ENCODE measurements at regions not wholly inside any gene's neighbourhood (a gene's known extent, or its start where the extent isn't known, plus 50 kb on each side); places are given as distances from the start of the nearest gene placed in this dataset.
"Not testable (repeated sequence)": the region's sequence is repeated elsewhere in the genome, so short reads cannot be mapped to it uniquely, and the experiment has no call there.

DNA sequence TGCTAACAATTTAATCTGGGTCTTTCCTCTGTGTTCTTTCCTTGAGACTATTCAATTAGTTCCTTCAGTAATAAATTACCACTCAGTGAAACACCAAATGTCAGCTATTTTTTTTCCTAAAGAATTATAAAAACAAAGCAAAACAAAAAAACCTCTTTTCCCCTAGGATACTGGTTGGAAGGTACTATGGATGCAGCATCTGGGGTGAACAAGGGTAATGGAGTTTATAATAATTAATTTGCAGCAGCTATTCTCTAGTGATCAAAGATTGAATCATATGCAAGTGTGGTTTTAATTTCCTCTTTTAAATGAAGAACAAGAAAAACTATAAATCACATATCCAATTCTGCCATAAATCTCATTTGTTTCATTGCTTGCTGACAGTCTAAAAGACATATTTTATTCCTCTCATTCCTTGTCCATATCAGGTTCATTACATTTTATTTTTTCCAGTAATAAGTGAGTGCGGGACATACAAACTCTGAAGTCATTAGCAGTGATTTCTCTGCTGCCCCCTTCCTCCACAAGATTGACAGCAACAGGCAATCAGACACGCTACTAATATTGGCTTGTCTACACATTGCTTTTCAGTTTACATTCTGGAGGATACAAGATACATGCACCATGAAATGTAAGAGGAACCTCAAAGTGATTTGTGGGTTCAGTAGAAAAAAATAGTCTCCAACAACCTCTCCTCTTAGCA lies 1093.4 kb upstream of the SLIT2 start:
- no peaks in the 10 kb centered on the region for H3K36me3 ChIP-seq (ENCODE audit: insufficient read depth, low read length)
- H3K4me3 ChIP-seq (ENCODE audit: low read depth in 1 of 2, low read length in 2 of 2), result no peak overlapping the region
- no peak overlapping the region for H3K9ac ChIP-seq (ENCODE audit: low read length)
- no peaks in the 10 kb centered on the region for H3K9me3 ChIP-seq (ENCODE audit: low read length)
- no peak overlapping the region for H3K27ac ChIP-seq (ENCODE audit: low read depth, low read length)
- no peaks in the 10 kb centered on the region for H3K27me3 ChIP-seq (ENCODE audit: control insufficient read depth in 1 of 2, insufficient read depth in 2 of 2, low read length in 2 of 2)
- H3K4me1 ChIP-seq (ENCODE audit: insufficient read depth, low read length), result no peaks in the 10 kb centered on the region

DNA sequence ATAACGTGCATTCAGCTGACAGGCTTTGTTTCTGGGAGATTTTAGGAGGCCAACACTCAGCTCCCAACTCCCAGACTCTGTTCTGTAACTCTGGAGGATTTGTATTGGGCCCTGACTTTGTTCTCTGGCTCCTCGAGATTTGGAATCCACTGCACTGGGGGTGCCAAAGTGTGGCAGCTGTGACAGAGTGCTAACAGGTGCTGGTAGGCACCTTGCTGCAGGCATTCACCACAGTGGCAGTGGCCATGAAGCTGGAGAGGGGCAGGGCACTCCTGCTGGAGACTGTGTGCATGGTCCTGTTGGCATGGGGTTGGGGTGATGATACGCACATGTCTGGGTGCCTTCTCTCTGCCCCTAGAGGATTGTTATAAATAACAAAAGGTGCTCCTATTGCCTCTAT lies 1094.9 kb upstream of the SLIT2 start:
- Histone ChIP-seq H3K36me3 (ENCODE audit: insufficient read depth, low read length) (no peaks in the 10 kb centered on the region), H3K9ac (ENCODE audit: low read length) (no peak overlapping the region), H3K9me3 (ENCODE audit: low read length) (no peaks in the 10 kb centered on the region), H3K27me3 (ENCODE audit: control insufficient read depth in 1 of 2, insufficient read depth in 2 of 2, low read length in 2 of 2) (no peaks in the 10 kb centered on the region), H3K4me3 (ENCODE audit: low read depth in 1 of 2, low read length in 2 of 2) (no peak overlapping the region), H3K27ac (ENCODE audit: low read depth, low read length) (no peak overlapping the region), H3K4me1 (ENCODE audit: insufficient read depth, low read length) (no peaks in the 10 kb centered on the region)

DNA sequence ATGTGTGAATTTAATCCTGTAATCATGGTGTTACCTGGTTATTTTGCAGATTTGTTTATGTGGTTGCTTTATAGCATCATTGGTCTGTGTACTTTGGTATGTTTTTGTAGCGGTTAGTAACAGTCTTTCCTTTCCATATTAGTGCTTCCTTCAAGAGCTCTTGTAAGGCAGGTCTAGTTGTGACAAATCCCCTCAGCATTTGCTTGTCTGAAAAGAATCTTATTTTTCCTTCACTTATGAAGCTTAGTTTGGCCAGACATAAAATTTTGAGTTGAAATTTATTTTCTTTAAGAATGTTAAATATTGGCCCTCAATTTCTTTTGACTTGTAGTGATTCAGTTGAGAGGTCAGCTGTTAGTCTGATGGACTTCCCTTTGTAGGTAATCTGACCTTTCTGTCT lies 1096.1 kb upstream of the SLIT2 start:
- Histone ChIP-seq H3K4me1 (ENCODE audit: insufficient read depth, low read length) (no peaks in the 10 kb centered on the region), H3K9ac (ENCODE audit: low read length) (no peak overlapping the region), H3K4me3 (ENCODE audit: low read depth in 1 of 2, low read length in 2 of 2) (no peak overlapping the region), H3K36me3 (ENCODE audit: insufficient read depth, low read length) (no peaks in the 10 kb centered on the region), H3K9me3 (ENCODE audit: low read length) (no peaks in the 10 kb centered on the region), H3K27ac (ENCODE audit: low read depth, low read length) (no peak overlapping the region), H3K27me3 (ENCODE audit: control insufficient read depth in 1 of 2, insufficient read depth in 2 of 2, low read length in 2 of 2) (no peaks in the 10 kb centered on the region)

DNA sequence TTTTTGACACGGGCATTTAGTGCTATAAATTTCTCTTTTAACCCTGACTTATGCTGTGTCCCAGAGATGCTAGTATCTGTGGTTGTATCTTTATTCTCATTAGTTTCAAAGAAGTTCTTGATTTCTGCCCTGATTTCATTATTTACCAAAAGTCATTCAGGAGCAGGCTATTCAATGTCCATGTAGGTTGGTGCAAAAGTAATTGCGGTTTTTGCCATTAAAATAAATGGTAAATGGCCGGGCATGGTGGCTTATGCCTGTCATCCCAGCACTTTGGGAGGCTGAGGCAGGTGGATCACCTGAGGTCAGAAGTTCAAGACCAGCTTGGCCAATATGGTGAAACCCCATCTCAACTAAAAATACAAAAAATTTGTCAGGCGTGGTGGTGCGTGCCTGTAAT lies 1097.4 kb upstream of the SLIT2 start:
- not testable (repeated sequence) for H3K9ac ChIP-seq (ENCODE audit: low read length); H3K4me3 ChIP-seq (ENCODE audit: low read depth in 1 of 2, low read length in 2 of 2); H3K36me3 ChIP-seq (ENCODE audit: insufficient read depth, low read length); H3K27ac ChIP-seq (ENCODE audit: low read depth, low read length); H3K9me3 ChIP-seq (ENCODE audit: low read length); H3K27me3 ChIP-seq (ENCODE audit: control insufficient read depth in 1 of 2, insufficient read depth in 2 of 2, low read length in 2 of 2); H3K4me1 ChIP-seq (ENCODE audit: insufficient read depth, low read length)

DNA sequence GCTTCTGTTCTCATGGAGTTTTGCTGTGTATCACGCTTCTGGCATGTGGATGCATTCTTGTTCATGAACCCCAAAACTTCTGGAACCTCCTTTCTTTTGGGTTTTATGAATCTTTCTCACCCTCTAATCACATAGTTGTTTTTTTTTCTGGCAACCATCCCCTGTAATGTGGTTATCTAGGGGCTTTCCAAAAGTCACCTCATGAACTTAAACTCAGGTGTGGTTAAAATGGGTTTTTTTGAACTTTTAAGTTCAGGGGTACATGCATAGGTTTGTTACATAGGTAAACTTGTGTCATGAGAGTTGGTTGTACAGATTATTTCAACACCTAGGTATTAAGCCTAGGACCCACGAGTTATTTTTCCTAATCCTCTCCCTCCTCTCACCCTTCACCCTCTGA lies 1099.4 kb upstream of the SLIT2 start:
- Histone ChIP-seq H3K9me3 (ENCODE audit: low read length) (no peaks in the 10 kb centered on the region), H3K9ac (ENCODE audit: low read length) (no peak overlapping the region)

DNA sequence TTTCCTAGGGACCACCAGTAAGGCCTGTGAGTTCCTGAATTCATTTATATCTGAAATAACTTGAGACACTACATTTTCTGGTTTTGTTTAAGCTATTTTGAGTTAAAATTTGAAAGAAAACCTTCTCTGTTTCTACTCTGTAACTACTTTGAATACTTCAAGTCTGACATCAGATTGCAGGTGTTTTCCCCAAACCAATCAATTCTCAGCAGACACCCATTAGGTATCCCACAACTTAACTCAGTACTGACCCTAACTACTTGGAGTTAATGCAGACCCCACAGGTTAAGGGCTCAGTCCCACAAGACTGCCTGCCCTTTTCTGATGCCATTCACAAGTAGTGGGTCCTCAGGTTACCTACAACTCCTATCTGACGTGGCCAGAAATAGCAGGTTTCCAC lies 1100.0 kb upstream of the SLIT2 start:
- H3K27me3 ChIP-seq (ENCODE audit: control insufficient read depth in 1 of 2, insufficient read depth in 2 of 2, low read length in 2 of 2), result no peaks in the 10 kb centered on the region
- H3K9ac ChIP-seq (ENCODE audit: low read length), result no peak overlapping the region
- no peaks in the 10 kb centered on the region for H3K4me1 ChIP-seq (ENCODE audit: insufficient read depth, low read length)
- H3K27ac ChIP-seq (ENCODE audit: low read depth, low read length), result no peak overlapping the region
- H3K36me3 ChIP-seq (ENCODE audit: insufficient read depth, low read length), result no peaks in the 10 kb centered on the region
- H3K4me3 ChIP-seq (ENCODE audit: low read depth in 1 of 2, low read length in 2 of 2), result no peak overlapping the region
- H3K9me3 ChIP-seq (ENCODE audit: low read length), result no peaks in the 10 kb centered on the region

More for the DNA sequence above, 1099.4 kb upstream of the SLIT2 start:
- Histone ChIP-seq H3K27me3 (ENCODE audit: control insufficient read depth in 1 of 2, insufficient read depth in 2 of 2, low read length in 2 of 2) (no peaks in the 10 kb centered on the region), H3K27ac (ENCODE audit: low read depth, low read length) (no peak overlapping the region), H3K4me3 (ENCODE audit: low read depth in 1 of 2, low read length in 2 of 2) (no peak overlapping the region), H3K36me3 (ENCODE audit: insufficient read depth, low read length) (no peaks in the 10 kb centered on the region), H3K4me1 (ENCODE audit: insufficient read depth, low read length) (no peaks in the 10 kb centered on the region)

DNA sequence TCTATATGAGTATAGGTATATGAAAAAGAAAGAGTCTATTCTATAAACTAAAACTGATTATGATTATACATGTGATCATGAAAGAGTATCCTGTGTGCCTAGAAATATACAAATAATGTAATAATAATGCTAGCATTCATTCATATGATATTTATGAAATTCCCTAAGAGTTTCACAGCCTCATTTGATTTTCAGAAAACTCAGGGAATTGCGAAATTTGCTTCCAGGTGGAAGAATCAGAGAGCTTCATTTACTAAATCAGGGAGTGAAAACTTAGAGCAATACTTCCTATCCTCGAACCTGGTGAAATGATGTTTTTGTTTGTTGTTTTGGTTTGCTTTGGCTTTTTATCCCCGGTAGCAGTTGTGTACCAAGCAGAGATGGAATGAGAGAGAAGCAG lies 1105.7 kb upstream of the SLIT2 start:
- H3K27ac ChIP-seq (ENCODE audit: low read depth, low read length), result no peak overlapping the region
- H3K4me1 ChIP-seq (ENCODE audit: insufficient read depth, low read length), result no peaks in the 10 kb centered on the region
- H3K36me3 ChIP-seq (ENCODE audit: insufficient read depth, low read length), result no peaks in the 10 kb centered on the region
- no peak overlapping the region for H3K9ac ChIP-seq (ENCODE audit: low read length)
- H3K9me3 ChIP-seq (ENCODE audit: low read length), result no peaks in the 10 kb centered on the region
- H3K27me3 ChIP-seq (ENCODE audit: control insufficient read depth in 1 of 2, insufficient read depth in 2 of 2, low read length in 2 of 2), result no peaks in the 10 kb centered on the region
- H3K4me3 ChIP-seq (ENCODE audit: low read depth in 1 of 2, low read length in 2 of 2), result no peak overlapping the region

DNA sequence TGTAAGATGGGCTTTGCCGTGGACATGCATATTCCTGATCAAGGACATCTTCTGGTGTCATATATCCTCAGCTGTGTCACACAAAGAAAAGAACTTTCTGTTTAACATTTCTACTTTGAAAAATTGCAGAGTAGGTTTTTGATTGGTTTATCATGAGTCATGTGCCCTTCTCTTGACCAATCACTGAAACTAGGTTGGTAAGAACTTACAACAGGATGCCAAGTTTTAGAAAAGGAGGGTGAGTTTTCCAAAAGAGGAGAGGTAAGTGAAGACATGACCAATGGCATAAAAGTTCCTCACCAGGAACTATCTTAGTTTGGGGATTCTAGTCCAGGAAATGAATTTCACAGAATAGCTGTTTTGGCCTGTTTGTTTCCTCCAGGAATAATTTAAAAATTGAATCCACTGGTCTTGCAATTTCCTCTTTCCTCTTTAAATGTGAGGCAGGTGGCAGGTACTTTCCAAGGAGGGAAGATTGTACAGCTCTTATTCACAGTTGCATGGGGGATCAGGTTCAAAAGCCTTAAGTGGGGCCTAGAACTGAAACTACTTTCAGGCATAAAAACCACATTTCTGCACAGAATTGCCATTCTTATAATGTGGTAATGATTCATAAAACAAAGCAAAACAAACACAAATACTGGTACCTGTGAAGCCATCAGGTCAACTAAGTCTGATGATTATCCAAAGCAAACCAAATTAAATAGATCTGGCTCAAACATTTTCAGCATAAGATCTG lies 1114.5 kb upstream of the LCORL start:
- H3K9me3 ChIP-seq (ENCODE audit: low read length), result no peaks in the 10 kb centered on the region
- H3K36me3 ChIP-seq (ENCODE audit: insufficient read depth, low read length), result no peaks in the 10 kb centered on the region
- H3K9ac ChIP-seq (ENCODE audit: low read length), result no peak overlapping the region
- no peak overlapping the region for H3K4me3 ChIP-seq (ENCODE audit: low read depth in 1 of 2, low read length in 2 of 2)
- H3K27me3 ChIP-seq (ENCODE audit: control insufficient read depth in 1 of 2, insufficient read depth in 2 of 2, low read length in 2 of 2), result no peaks in the 10 kb centered on the region
- H3K4me1 ChIP-seq (ENCODE audit: insufficient read depth, low read length), result no peaks in the 10 kb centered on the region
- no peak overlapping the region for H3K27ac ChIP-seq (ENCODE audit: low read depth, low read length)

DNA sequence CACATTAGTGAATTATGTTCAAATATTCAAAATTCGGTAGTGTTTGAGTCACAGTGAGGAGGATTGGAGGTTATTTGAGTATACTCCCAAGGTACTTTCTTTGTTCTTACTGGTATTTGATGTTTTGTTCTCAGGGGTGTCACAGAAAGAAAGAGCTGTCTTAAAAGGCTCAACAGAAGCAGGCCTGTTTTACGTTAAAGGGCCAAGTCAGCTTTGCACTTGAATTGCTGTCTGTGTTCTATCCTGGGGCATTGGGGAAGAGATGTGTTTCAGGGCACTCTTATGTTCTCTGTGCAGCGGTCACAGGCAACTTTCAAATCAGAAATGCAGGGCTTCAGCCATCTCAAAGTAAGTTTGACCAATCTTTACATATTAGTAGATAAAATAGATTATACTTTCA lies 1113.1 kb upstream of the LCORL start:
- H3K9ac ChIP-seq (ENCODE audit: low read length), result no peak overlapping the region
- H3K27me3 ChIP-seq (ENCODE audit: control insufficient read depth in 1 of 2, insufficient read depth in 2 of 2, low read length in 2 of 2), result no peaks in the 10 kb centered on the region
- no peaks in the 10 kb centered on the region for H3K4me1 ChIP-seq (ENCODE audit: insufficient read depth, low read length)

DNA sequence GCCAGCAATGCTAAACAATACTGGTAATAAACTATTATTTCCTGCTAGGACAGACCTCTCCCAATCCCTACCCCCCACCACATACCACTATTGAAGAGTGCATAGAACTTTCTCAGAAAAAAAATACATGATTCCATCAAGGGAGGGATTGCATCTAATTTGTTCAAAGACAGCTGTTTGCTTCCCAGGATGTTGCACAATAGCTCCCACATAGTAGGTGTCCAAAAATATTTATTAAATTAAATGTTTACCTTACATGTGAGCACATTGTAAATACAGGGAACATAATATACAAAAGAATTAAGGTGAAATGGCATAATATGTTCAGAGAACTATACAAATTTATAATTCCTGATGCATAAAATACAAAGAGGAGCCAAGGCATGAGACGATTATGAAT lies 1111.8 kb upstream of the LCORL start:
- no peak overlapping the region for H3K27ac ChIP-seq (ENCODE audit: low read depth, low read length)
- no peaks in the 10 kb centered on the region for H3K27me3 ChIP-seq (ENCODE audit: control insufficient read depth in 1 of 2, insufficient read depth in 2 of 2, low read length in 2 of 2)
- H3K4me1 ChIP-seq (ENCODE audit: insufficient read depth, low read length), result no peaks in the 10 kb centered on the region
- H3K36me3 ChIP-seq (ENCODE audit: insufficient read depth, low read length), result no peaks in the 10 kb centered on the region
- H3K9me3 ChIP-seq (ENCODE audit: low read length), result no peaks in the 10 kb centered on the region
- H3K9ac ChIP-seq (ENCODE audit: low read length), result no peak overlapping the region
- no peak overlapping the region for H3K4me3 ChIP-seq (ENCODE audit: low read depth in 1 of 2, low read length in 2 of 2)

More for the DNA sequence above, 1113.1 kb upstream of the LCORL start:
- Histone ChIP-seq H3K4me3 (ENCODE audit: low read depth in 1 of 2, low read length in 2 of 2) (no peak overlapping the region), H3K36me3 (ENCODE audit: insufficient read depth, low read length) (no peaks in the 10 kb centered on the region), H3K9me3 (ENCODE audit: low read length) (no peaks in the 10 kb centered on the region), H3K27ac (ENCODE audit: low read depth, low read length) (no peak overlapping the region)

DNA sequence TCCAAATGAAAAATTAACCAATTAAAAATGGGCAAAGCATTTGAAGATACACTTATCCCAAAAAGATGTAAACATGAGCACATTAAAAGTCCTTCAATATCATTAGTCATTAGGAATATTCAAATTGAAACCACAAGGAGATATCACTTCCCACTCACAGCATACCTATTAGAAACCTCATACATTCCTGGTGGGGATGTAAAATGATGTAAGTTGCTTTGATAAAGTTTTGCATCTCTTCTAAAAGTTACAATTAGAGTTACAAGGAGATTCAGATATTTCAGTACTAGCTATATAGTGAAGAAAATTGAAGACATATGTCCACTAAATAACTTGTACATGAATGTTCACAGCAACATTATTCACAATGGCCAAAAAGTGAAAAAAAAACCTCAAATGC lies 1109.3 kb upstream of the LCORL start:
- no peak overlapping the region for H3K9ac ChIP-seq (ENCODE audit: low read length)
- no peak overlapping the region for H3K4me3 ChIP-seq (ENCODE audit: low read depth in 1 of 2, low read length in 2 of 2)
- H3K9me3 ChIP-seq (ENCODE audit: low read length), result no peaks in the 10 kb centered on the region
- H3K4me1 ChIP-seq (ENCODE audit: insufficient read depth, low read length), result no peaks in the 10 kb centered on the region
- H3K36me3 ChIP-seq (ENCODE audit: insufficient read depth, low read length), result no peaks in the 10 kb centered on the region
- H3K27me3 ChIP-seq (ENCODE audit: control insufficient read depth in 1 of 2, insufficient read depth in 2 of 2, low read length in 2 of 2), result no peaks in the 10 kb centered on the region
- no peak overlapping the region for H3K27ac ChIP-seq (ENCODE audit: low read depth, low read length)

DNA sequence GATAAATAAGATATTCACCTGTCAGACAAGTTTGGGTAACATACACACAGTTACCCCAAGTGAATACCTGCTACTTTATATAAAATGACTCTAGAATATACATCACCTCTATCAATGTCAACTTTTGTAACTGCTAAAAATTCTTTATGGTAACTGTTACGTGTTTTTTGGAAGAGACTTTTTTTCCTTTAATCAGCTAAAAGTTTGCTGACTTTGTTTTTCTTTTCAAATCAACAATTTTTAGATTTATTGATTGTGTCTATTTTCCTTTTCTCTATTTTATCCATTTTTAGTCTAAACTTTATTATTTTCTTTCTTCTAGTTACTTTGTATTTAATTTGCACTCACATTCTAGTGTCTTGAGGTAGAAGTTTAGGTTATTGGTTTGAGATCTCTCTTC lies 1106.6 kb upstream of the LCORL start:
- Histone ChIP-seq H3K4me1 (ENCODE audit: insufficient read depth, low read length) (no peaks in the 10 kb centered on the region), H3K27ac (ENCODE audit: low read depth, low read length) (no peak overlapping the region), H3K4me3 (ENCODE audit: low read depth in 1 of 2, low read length in 2 of 2) (no peak overlapping the region), H3K27me3 (ENCODE audit: control insufficient read depth in 1 of 2, insufficient read depth in 2 of 2, low read length in 2 of 2) (no peaks in the 10 kb centered on the region), H3K9ac (ENCODE audit: low read length) (no peak overlapping the region), H3K36me3 (ENCODE audit: insufficient read depth, low read length) (no peaks in the 10 kb centered on the region), H3K9me3 (ENCODE audit: low read length) (no peaks in the 10 kb centered on the region)
